Peyer's patch (tissue), 4 donors: ENCODE measurements at regions not wholly inside any gene's neighbourhood (a gene's known extent, or its start where the extent isn't known, plus 50 kb on each side); places are given as distances from the start of the nearest gene placed in this dataset.

Source experiments
- POLR2A ChIP-seq, 2 donors: fragments of 450-650 bp; IDR thresholded peaks; one replicate each; pipeline ENCODE4 v1.5.1; 2017; ENCODE audit warnings: antibody characterized with exemption in 2 of 2, mild to moderate bottlenecking in 2 of 2, moderate library complexity in 2 of 2
- TF ChIP-seq, protein P1 (sequence below), 6 experiments: fragments of 450-650 bp in 4 of 6; fragments of 200-600 bp in 2 of 6; sonication (generic) in 1 of 6; IDR thresholded peaks; one replicate each; pipeline ENCODE4 v1.5.1; 2017 to 2019; ENCODE audit warnings: antibody characterized with exemption in 6 of 6, mild to moderate bottlenecking in 3 of 6, moderate library complexity in 1 of 6

DNA sequence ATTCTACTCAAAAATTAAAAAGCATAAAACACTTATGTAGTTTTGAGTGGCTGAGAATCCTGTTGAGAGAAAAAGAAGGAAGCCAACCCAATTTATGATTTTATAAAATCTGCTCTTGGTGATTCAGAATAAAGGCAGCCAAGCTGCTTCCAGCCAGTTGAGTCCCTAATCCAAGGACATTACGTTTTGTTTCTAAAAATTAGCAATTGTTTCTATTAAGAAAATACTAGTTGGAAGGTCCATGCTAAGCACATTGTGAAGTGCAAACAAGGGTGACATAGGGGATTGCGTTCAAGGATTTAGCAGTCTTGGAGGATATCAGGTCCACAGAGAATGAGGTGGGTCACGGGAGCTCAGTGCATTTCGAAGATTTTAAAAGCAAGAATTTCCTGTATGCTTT lies 987.7 kb downstream of the TYW1 start:
- TF ChIP-seq, protein P1, sequence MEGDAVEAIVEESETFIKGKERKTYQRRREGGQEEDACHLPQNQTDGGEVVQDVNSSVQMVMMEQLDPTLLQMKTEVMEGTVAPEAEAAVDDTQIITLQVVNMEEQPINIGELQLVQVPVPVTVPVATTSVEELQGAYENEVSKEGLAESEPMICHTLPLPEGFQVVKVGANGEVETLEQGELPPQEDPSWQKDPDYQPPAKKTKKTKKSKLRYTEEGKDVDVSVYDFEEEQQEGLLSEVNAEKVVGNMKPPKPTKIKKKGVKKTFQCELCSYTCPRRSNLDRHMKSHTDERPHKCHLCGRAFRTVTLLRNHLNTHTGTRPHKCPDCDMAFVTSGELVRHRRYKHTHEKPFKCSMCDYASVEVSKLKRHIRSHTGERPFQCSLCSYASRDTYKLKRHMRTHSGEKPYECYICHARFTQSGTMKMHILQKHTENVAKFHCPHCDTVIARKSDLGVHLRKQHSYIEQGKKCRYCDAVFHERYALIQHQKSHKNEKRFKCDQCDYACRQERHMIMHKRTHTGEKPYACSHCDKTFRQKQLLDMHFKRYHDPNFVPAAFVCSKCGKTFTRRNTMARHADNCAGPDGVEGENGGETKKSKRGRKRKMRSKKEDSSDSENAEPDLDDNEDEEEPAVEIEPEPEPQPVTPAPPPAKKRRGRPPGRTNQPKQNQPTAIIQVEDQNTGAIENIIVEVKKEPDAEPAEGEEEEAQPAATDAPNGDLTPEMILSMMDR (IDR thresholded peaks at IDR 0.05): no peak
- no peak for TF ChIP-seq POLR2A (IDR thresholded peaks at IDR 0.05)
